ENCODE measurements at regions not wholly inside any gene's neighbourhood (a gene's known extent, or its start where the extent isn't known, plus 50 kb on each side); places are given as distances from the start of the nearest gene placed in this dataset.

- intact Hi-C loops (cut with DNase I): no loop called here
- Histone ChIP-seq H3K27me3 (peaks cover 46% of the 10 kb centered on the region), H3K4me1 (no peaks in the 10 kb centered on the region), H3K27ac (no peak overlapping the region), H3K36me3 (no peaks in the 10 kb centered on the region), H3K9me3 (no peaks in the 10 kb centered on the region), H3K4me3 (no peak overlapping the region)
- DNase-seq: no peak
- no peak for ATAC-seq
- TF ChIP-seq, protein P1, sequence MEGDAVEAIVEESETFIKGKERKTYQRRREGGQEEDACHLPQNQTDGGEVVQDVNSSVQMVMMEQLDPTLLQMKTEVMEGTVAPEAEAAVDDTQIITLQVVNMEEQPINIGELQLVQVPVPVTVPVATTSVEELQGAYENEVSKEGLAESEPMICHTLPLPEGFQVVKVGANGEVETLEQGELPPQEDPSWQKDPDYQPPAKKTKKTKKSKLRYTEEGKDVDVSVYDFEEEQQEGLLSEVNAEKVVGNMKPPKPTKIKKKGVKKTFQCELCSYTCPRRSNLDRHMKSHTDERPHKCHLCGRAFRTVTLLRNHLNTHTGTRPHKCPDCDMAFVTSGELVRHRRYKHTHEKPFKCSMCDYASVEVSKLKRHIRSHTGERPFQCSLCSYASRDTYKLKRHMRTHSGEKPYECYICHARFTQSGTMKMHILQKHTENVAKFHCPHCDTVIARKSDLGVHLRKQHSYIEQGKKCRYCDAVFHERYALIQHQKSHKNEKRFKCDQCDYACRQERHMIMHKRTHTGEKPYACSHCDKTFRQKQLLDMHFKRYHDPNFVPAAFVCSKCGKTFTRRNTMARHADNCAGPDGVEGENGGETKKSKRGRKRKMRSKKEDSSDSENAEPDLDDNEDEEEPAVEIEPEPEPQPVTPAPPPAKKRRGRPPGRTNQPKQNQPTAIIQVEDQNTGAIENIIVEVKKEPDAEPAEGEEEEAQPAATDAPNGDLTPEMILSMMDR (IDR thresholded peaks at IDR 0.05): no peak
Measured at GRCh38 chr12:131383741-131384543, 326.9 kb upstream of the SFSWAP start.

GRCh38 chr12:131384544-131384855 is 326.4 kb upstream of the SFSWAP start:
- no peaks in the 10 kb centered on the region for H3K9me3 ChIP-seq
- DNase-seq: no peak
- H3K27ac ChIP-seq: no peak overlapping the region
- H3K4me1 ChIP-seq: no peaks in the 10 kb centered on the region
- TF ChIP-seq, protein P1 (IDR thresholded peaks at IDR 0.05): no peak
- peaks cover 44% of the 10 kb centered on the region for H3K27me3 ChIP-seq
- no peaks in the 10 kb centered on the region for H3K36me3 ChIP-seq
- no peak overlapping the region for H3K4me3 ChIP-seq
- ATAC-seq: no peak
- intact Hi-C loops (cut with DNase I): no loop called here

GRCh38 chr12:131385313-131386166 is 325.4 kb upstream of the SFSWAP start:
- Histone ChIP-seq H3K4me3 (no peak overlapping the region), H3K9me3 (no peaks in the 10 kb centered on the region), H3K27ac (no peak overlapping the region), H3K4me1 (no peaks in the 10 kb centered on the region), H3K27me3 (peaks cover 40% of the 10 kb centered on the region), H3K36me3 (no peaks in the 10 kb centered on the region)
- intact Hi-C loops (cut with DNase I): no loop called here
- TF ChIP-seq, protein P1 (IDR thresholded peaks at IDR 0.05): no peak
- no peak for DNase-seq
- no peak for ATAC-seq

- Histone ChIP-seq H3K9me3 (no peaks in the 10 kb centered on the region), H3K27me3 (peaks cover 37% of the 10 kb centered on the region), H3K27ac (no peak overlapping the region), H3K4me1 (no peaks in the 10 kb centered on the region), H3K36me3 (no peaks in the 10 kb centered on the region), H3K4me3 (no peak overlapping the region)
- intact Hi-C loops (cut with DNase I): no loop called here
- DNase-seq (no peak), ATAC-seq (no peak)
- TF ChIP-seq, protein P1 (IDR thresholded peaks at IDR 0.05): no peak
Measured at GRCh38 chr12:131386167-131386521, 324.7 kb upstream of the SFSWAP start.

DNA sequence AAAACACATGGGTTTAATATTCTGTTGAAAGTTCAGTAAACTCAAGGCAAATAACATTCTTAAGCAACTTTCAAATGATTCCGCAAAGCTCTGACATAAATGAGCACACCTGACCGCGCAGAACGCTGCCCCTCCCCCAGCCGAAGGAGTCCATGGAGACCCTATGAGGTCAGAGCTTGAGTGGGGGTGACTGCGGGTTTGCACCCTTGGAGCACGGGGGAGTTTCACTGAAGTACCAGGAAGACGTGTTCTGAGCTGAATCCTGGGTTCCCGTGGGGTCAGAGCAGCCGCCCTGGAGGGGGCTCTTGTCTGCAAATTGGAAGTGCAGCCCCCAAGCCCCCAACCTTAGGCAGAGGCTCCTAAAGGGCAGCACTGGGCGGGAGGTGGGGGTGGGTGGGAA is 324.1 kb upstream of the SFSWAP start:
- ATAC-seq (no peak), DNase-seq (no peak)
- TF ChIP-seq, protein P1 (IDR thresholded peaks at IDR 0.05): no peak
- no peaks in the 10 kb centered on the region for H3K9me3 ChIP-seq
- H3K27me3 ChIP-seq: peaks cover 30% of the 10 kb centered on the region
- H3K36me3 ChIP-seq: no peaks in the 10 kb centered on the region
- no peaks in the 10 kb centered on the region for H3K4me1 ChIP-seq
- H3K27ac ChIP-seq: no peak overlapping the region
- H3K4me3 ChIP-seq: no peak overlapping the region
- intact Hi-C loops (cut with DNase I): no loop called here
